K562 (cell line): ENCODE measurements at regions not wholly inside any gene's neighbourhood (a gene's known extent, or its start where the extent isn't known, plus 50 kb on each side); places are given as distances from the start of the nearest gene placed in this dataset.

Experiments used
- ATF1 ChIP-seq, 2 experiments: fragments of 450-650 bp in 1 of 2; IDR thresholded peaks; 2 replicates each; pipeline ENCODE4 v1.6.1; 2016; ENCODE audit warnings: missing compliant biosample characterization in 1 of 2, missing genetic modification characterization in 1 of 2
- FOXJ3 ChIP-seq: sonication (generic); formaldehyde crosslinking; IDR thresholded peaks from 2 replicates; pipeline ENCODE4 v1.4.0; 2020; ENCODE audit warnings: mild to moderate bottlenecking, missing genetic modification reagents
- MCM5 ChIP-seq: fragments of 450-650 bp; IDR thresholded peaks from 2 replicates; pipeline ENCODE4 v1.6.1; 2016; ENCODE audit warnings: low read depth
- MECOM ChIP-seq: fragments of 250-450 bp; sonication (Bioruptor Pico); IDR thresholded peaks from 2 replicates; pipeline ENCODE4 v1.8.0; 2022; ENCODE audit warnings: inconsistent platforms
- NFE2L1 ChIP-seq: fragments of 450-650 bp; IDR thresholded peaks from 2 replicates; pipeline ENCODE4 v1.6.1; 2016; ENCODE audit warnings: missing genetic modification characterization, low read depth, mild to moderate bottlenecking, missing compliant biosample characterization, moderate library complexity, borderline replicate concordance
- PPARD ChIP-seq: fragments of 250-450 bp; sonication (Bioruptor Pico); IDR thresholded peaks from 2 replicates; pipeline ENCODE4 v1.8.0; 2022; ENCODE audit warnings: inconsistent platforms, mild to moderate bottlenecking, moderate library complexity
- SAFB ChIP-seq: fragments of 200-400 bp; formaldehyde crosslinking; IDR thresholded peaks from 2 replicates; pipeline ENCODE4 v1.6.1; 2017; ENCODE audit warnings: low read depth, low read length, borderline replicate concordance
- ZBED1 ChIP-seq: IDR thresholded peaks from 2 replicates; pipeline ENCODE4 v1.6.1; 2014
- ZFP30 ChIP-seq: fragments of 250-450 bp; sonication (Bioruptor Pico); IDR thresholded peaks from 2 replicates; pipeline ENCODE4 v1.8.0; 2022; ENCODE audit warnings: moderate library complexity, mild to moderate bottlenecking, inconsistent platforms, borderline replicate concordance
- ZNF695 ChIP-seq: fragments of 450-650 bp; formaldehyde crosslinking; IDR thresholded peaks from 2 replicates; pipeline ENCODE4 v1.4.0; 2020; ENCODE audit warnings: mild to moderate bottlenecking, moderate library complexity
- ZNF764 ChIP-seq: fragments of 250-450 bp; sonication (Bioruptor Pico); IDR thresholded peaks from 2 replicates; pipeline ENCODE4 v1.4.0; 2020; ENCODE audit warnings: low read depth, mild to moderate bottlenecking, moderate library complexity
- ZNF830 ChIP-seq: fragments of 250-450 bp; sonication (Bioruptor Pico); IDR thresholded peaks from 2 replicates; pipeline ENCODE4 v1.5.0; 2021; ENCODE audit warnings: mild to moderate bottlenecking
- TF ChIP-seq, protein P1 (sequence below): IDR thresholded peaks from 2 replicates; pipeline ENCODE4 v1.6.1; 2012; ENCODE audit warnings: low read depth, low read length, improper control_type of control experiment, borderline replicate concordance
- TF ChIP-seq, protein P2 (sequence below): fragments of 450-650 bp; IDR thresholded peaks from 2 replicates; pipeline ENCODE4 v1.7.1; 2018; ENCODE audit warnings: mild to moderate bottlenecking, low read depth; ENCODE audit not compliant: partially characterized antibody
- TF ChIP-seq, protein P3 (sequence below): fragments of 250-450 bp; sonication (Bioruptor Pico); IDR thresholded peaks from 2 replicates; pipeline ENCODE4 v1.5.0; 2021; ENCODE audit warnings: mild to moderate bottlenecking, borderline replicate concordance
- TF ChIP-seq, protein P4 (sequence below), 2 experiments: fragments of 450-650 bp; IDR thresholded peaks; 2 replicates each; pipeline ENCODE4 v1.6.1; 2018; ENCODE audit warnings: mild to moderate bottlenecking in 2 of 2, low read depth in 1 of 2; ENCODE audit not compliant: partially characterized antibody in 2 of 2

DNA sequence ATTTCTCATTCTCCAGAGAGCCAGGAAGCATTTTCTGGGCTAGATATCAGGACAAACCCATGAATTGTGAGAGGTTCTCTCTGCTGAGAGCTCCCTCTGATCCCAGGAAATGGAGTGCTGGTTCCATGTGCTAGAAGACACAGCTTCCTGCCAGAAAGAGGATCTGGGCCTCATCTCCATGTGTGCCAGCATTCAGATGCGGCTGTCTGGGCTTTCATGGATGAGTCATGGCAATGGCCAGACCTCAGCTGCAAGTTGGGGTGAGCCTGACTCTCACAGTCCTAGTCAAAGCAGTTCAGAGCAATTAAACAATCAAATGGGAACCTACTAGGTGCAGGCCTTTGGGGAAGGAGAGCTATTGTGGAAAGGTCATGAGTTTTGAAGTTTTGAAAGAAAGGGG, 82.3 kb upstream of the EED start (continued):
- TF ChIP-seq, protein P1, sequence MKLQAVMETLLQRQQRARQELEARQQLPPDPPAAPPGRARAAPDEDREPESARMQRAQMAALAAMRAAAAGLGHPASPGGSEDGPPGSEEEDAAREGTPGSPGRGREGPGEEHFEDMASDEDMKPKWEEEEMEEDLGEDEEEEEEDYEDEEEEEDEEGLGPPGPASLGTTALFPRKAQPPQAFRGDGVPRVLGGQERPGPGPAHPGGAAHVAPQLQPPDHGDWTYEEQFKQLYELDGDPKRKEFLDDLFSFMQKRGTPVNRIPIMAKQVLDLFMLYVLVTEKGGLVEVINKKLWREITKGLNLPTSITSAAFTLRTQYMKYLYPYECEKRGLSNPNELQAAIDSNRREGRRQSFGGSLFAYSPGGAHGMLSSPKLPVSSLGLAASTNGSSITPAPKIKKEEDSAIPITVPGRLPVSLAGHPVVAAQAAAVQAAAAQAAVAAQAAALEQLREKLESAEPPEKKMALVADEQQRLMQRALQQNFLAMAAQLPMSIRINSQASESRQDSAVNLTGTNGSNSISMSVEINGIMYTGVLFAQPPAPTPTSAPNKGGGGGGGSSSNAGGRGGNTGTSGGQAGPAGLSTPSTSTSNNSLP = no peak
- no peak for TF ChIP-seq MCM5
- TF ChIP-seq ZBED1 = no peak
- TF ChIP-seq, protein P2, sequence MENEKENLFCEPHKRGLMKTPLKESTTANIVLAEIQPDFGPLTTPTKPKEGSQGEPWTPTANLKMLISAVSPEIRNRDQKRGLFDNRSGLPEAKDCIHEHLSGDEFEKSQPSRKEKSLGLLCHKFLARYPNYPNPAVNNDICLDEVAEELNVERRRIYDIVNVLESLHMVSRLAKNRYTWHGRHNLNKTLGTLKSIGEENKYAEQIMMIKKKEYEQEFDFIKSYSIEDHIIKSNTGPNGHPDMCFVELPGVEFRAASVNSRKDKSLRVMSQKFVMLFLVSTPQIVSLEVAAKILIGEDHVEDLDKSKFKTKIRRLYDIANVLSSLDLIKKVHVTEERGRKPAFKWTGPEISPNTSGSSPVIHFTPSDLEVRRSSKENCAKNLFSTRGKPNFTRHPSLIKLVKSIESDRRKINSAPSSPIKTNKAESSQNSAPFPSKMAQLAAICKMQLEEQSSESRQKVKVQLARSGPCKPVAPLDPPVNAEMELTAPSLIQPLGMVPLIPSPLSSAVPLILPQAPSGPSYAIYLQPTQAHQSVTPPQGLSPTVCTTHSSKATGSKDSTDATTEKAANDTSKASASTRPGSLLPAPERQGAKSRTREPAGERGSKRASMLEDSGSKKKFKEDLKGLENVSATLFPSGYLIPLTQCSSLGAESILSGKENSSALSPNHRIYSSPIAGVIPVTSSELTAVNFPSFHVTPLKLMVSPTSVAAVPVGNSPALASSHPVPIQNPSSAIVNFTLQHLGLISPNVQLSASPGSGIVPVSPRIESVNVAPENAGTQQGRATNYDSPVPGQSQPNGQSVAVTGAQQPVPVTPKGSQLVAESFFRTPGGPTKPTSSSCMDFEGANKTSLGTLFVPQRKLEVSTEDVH = no peak
- no peak; the same call in 1 of the 2 replicates for TF ChIP-seq ZNF830 (CRISPR knock-in tag)
- no peak for TF ChIP-seq FOXJ3 (CRISPR knock-in tag)
- no peak for TF ChIP-seq ZNF695 (CRISPR knock-in tag)
- TF ChIP-seq NFE2L1 (tag) = no peak; the same call in 1 of the 2 replicates
- TF ChIP-seq, protein P3, sequence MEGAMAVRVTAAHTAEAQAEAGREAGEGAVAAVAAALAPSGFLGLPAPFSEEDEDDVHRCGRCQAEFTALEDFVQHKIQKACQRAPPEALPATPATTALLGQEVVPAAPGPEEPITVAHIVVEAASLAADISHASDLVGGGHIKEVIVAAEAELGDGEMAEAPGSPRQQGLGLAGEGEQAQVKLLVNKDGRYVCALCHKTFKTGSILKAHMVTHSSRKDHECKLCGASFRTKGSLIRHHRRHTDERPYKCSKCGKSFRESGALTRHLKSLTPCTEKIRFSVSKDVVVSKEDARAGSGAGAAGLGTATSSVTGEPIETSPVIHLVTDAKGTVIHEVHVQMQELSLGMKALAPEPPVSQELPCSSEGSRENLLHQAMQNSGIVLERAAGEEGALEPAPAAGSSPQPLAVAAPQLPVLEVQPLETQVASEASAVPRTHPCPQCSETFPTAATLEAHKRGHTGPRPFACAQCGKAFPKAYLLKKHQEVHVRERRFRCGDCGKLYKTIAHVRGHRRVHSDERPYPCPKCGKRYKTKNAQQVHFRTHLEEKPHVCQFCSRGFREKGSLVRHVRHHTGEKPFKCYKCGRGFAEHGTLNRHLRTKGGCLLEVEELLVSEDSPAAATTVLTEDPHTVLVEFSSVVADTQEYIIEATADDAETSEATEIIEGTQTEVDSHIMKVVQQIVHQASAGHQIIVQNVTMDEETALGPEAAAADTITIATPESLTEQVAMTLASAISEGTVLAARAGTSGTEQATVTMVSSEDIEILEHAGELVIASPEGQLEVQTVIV (CRISPR knock-in tag) = no peak
- TF ChIP-seq ZFP30 = no peak
- TF ChIP-seq ATF1 (CRISPR knock-in tag; IDR thresholded peaks at IDR 0.05) = no peak
- no peak for TF ChIP-seq ATF1 (tag; IDR thresholded peaks at IDR 0.05)
- TF ChIP-seq PPARD (CRISPR knock-in tag) = no peak
- no peak for TF ChIP-seq ZNF764 (CRISPR knock-in tag)
- no peak for TF ChIP-seq MECOM (CRISPR knock-in tag)
- no peak for TF ChIP-seq SAFB
- TF ChIP-seq, protein P4, sequence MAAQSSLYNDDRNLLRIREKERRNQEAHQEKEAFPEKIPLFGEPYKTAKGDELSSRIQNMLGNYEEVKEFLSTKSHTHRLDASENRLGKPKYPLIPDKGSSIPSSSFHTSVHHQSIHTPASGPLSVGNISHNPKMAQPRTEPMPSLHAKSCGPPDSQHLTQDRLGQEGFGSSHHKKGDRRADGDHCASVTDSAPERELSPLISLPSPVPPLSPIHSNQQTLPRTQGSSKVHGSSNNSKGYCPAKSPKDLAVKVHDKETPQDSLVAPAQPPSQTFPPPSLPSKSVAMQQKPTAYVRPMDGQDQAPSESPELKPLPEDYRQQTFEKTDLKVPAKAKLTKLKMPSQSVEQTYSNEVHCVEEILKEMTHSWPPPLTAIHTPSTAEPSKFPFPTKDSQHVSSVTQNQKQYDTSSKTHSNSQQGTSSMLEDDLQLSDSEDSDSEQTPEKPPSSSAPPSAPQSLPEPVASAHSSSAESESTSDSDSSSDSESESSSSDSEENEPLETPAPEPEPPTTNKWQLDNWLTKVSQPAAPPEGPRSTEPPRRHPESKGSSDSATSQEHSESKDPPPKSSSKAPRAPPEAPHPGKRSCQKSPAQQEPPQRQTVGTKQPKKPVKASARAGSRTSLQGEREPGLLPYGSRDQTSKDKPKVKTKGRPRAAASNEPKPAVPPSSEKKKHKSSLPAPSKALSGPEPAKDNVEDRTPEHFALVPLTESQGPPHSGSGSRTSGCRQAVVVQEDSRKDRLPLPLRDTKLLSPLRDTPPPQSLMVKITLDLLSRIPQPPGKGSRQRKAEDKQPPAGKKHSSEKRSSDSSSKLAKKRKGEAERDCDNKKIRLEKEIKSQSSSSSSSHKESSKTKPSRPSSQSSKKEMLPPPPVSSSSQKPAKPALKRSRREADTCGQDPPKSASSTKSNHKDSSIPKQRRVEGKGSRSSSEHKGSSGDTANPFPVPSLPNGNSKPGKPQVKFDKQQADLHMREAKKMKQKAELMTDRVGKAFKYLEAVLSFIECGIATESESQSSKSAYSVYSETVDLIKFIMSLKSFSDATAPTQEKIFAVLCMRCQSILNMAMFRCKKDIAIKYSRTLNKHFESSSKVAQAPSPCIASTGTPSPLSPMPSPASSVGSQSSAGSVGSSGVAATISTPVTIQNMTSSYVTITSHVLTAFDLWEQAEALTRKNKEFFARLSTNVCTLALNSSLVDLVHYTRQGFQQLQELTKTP (IDR thresholded peaks at IDR 0.05; ENCODE audit: low read depth in 1 of 2, partially characterized antibody in 2 of 2) = no peak
